Stimulated activated CD8-positive, alpha-beta memory T cell treated with anti-CD3 and anti-CD28 coated beads, Interleukin-2, amount 100 ng/mL, for 48 hours (primary cell): ENCODE measurements at regions not wholly inside any gene's neighbourhood (a gene's known extent, or its start where the extent isn't known, plus 50 kb on each side); places are given as distances from the start of the nearest gene placed in this dataset.
"Not testable (repeated sequence)": the region's sequence is repeated elsewhere in the genome, so short reads cannot be mapped to it uniquely, and the experiment has no call there.

Experiments
- DNase-seq, 2 donors: peaks; one replicate each; pipeline ENCODE4 v3.0.0-alpha.2; 2020; ENCODE audit warnings: low read depth in 2 of 2

- DNase-seq: no peak
These were observed 132.9 kb upstream of the LRIG1 start for GRCh38 chr3:66633402-66634381.

GRCh38 chr3:66638717-66639116, 137.9 kb upstream of the LRIG1 start:
- DNase-seq: no peak

GRCh38 chr3:66639809-66640356, 139.1 kb upstream of the LRIG1 start:
- DNase-seq: no peak

GRCh38 chr3:66642019-66642418, 141.2 kb upstream of the LRIG1 start:
- DNase-seq: no peak

- no peak for DNase-seq
These were observed 141.7 kb upstream of the LRIG1 start for GRCh38 chr3:66642484-66642883.

GRCh38 chr3:66644549-66644948, 143.7 kb upstream of the LRIG1 start:
- no peak for DNase-seq

- no peak for DNase-seq
These were observed 148.2 kb upstream of the LRIG1 start for GRCh38 chr3:66648975-66649374.

- not testable (repeated sequence) for DNase-seq
These were observed 150.7 kb upstream of the LRIG1 start for GRCh38 chr3:66651520-66651919.

GRCh38 chr3:66652100-66652499, 151.3 kb upstream of the LRIG1 start:
- not testable (repeated sequence) for DNase-seq

GRCh38 chr3:66655044-66655443, 154.2 kb upstream of the LRIG1 start:
- DNase-seq: no peak

- no peak for DNase-seq
These were observed 154.8 kb upstream of the LRIG1 start for GRCh38 chr3:66655671-66656070.

GRCh38 chr3:66656609-66657008, 155.8 kb upstream of the LRIG1 start:
- no peak for DNase-seq

- no peak for DNase-seq
These were observed 158.2 kb upstream of the LRIG1 start for GRCh38 chr3:66659056-66659455.

GRCh38 chr3:66661628-66662027, 160.8 kb upstream of the LRIG1 start:
- DNase-seq: no peak

- DNase-seq: no peak
These were observed 162.1 kb upstream of the LRIG1 start for GRCh38 chr3:66662894-66663293.

- DNase-seq: no peak
These were observed 164.3 kb upstream of the LRIG1 start for GRCh38 chr3:66665021-66665695.

- DNase-seq: no peak
These were observed 165.5 kb upstream of the LRIG1 start for GRCh38 chr3:66666362-66666761.

- DNase-seq: no peak
These were observed 166.4 kb upstream of the LRIG1 start for GRCh38 chr3:66667263-66667662.

GRCh38 chr3:66671291-66671690, 170.5 kb upstream of the LRIG1 start:
- DNase-seq: no peak

- no peak for DNase-seq
These were observed 172.0 kb upstream of the LRIG1 start for GRCh38 chr3:66672830-66673229.

- no peak for DNase-seq
These were observed 172.5 kb upstream of the LRIG1 start for GRCh38 chr3:66673293-66673692.

GRCh38 chr3:66675366-66675765, 174.5 kb upstream of the LRIG1 start:
- DNase-seq: no peak
